Calu3 (cell line): ENCODE measurements at regions not wholly inside any gene's neighbourhood (a gene's known extent, or its start where the extent isn't known, plus 50 kb on each side); places are given as distances from the start of the nearest gene placed in this dataset.

ENCODE experiments used
- BruUV-seq: library from RNA; stranded (reverse); fragments of 400-500 nt; replicated peaks from 2 replicates; lab custom pipeline; 2021; lab: Mats Ljungman, UMichigan
- CTCF ChIA-PET: fragments of 300-600 bp; sonication (Branson Sonifier 250); formaldehyde crosslinking; loops from one replicate; lab custom pipeline; 2022; ENCODE audit warnings: antibody characterized with exemption; lab: Charles Lee
- DNase-seq: peaks from one replicate; pipeline ENCODE4 v3.0.0; 2022
- H3K27ac Mint-ChIP-seq: one replicate; pipeline ENCODE4 v1.8.0; 2022; ENCODE audit warnings: mixed read lengths; ENCODE audit not compliant: unreplicated experiment
- H3K27me3 Mint-ChIP-seq: one replicate; pipeline ENCODE4 v1.8.0; 2022; ENCODE audit warnings: mixed read lengths; ENCODE audit not compliant: unreplicated experiment
- H3K36me3 Mint-ChIP-seq: one replicate; pipeline ENCODE4 v1.8.0; 2022; ENCODE audit warnings: mild to moderate bottlenecking, moderate library complexity, mixed read lengths; ENCODE audit not compliant: insufficient read depth, unreplicated experiment
- H3K4me1 Mint-ChIP-seq: one replicate; pipeline ENCODE4 v1.8.0; 2022; ENCODE audit warnings: mild to moderate bottlenecking, low read depth, mixed read lengths; ENCODE audit not compliant: unreplicated experiment
- H3K4me3 Mint-ChIP-seq: one replicate; pipeline ENCODE4 v1.8.0; 2022; ENCODE audit warnings: mild to moderate bottlenecking, low read depth, moderate library complexity, mixed read lengths; ENCODE audit not compliant: unreplicated experiment
- H3K9me3 Mint-ChIP-seq: one replicate; pipeline ENCODE4 v1.8.0; 2022; ENCODE audit warnings: low read depth, mixed read lengths; ENCODE audit not compliant: unreplicated experiment
- intact Hi-C: fragments of 100-400 bp; cut with micrococcal nuclease; formaldehyde crosslinking; loops from one replicate; pipeline ENCODE4 v1.10.0; 2022; ENCODE audit not compliant: unreplicated experiment
- TF ChIP-seq, protein P1 (sequence below): fragments of 200-600 bp; IDR thresholded peaks from one replicate; pipeline ENCODE4 v1.8.0; 2022; ENCODE audit warnings: antibody characterized with exemption; ENCODE audit not compliant: unreplicated experiment

DNA sequence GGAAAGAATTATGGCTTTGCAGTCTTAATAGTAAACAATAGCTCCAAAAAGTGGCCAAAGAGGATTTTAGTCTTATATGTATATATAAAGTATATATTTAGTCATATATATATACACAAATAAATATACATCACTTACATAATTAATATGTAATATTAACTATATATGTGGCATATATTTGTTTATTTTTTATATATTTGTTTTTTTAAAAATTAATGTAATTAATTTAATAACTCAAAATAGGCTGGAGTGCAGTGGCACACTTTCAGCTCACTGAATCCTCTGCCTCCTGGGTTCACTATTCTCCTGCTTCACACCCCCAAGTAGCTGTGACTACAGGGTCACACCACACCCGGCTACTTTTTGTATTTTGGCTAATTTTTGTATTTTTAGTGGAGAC is 532.6 kb downstream of the KCNT2 start:
- peaks cover 9% of the 10 kb centered on the region for H3K4me1 Mint-ChIP-seq
- H3K27me3 Mint-ChIP-seq, result no peaks in the 10 kb centered on the region
- no peak overlapping the region for H3K27ac Mint-ChIP-seq
- CTCF ChIA-PET, result no interaction called here
- TF ChIP-seq, protein P1, sequence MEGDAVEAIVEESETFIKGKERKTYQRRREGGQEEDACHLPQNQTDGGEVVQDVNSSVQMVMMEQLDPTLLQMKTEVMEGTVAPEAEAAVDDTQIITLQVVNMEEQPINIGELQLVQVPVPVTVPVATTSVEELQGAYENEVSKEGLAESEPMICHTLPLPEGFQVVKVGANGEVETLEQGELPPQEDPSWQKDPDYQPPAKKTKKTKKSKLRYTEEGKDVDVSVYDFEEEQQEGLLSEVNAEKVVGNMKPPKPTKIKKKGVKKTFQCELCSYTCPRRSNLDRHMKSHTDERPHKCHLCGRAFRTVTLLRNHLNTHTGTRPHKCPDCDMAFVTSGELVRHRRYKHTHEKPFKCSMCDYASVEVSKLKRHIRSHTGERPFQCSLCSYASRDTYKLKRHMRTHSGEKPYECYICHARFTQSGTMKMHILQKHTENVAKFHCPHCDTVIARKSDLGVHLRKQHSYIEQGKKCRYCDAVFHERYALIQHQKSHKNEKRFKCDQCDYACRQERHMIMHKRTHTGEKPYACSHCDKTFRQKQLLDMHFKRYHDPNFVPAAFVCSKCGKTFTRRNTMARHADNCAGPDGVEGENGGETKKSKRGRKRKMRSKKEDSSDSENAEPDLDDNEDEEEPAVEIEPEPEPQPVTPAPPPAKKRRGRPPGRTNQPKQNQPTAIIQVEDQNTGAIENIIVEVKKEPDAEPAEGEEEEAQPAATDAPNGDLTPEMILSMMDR, result no peak
- H3K9me3 Mint-ChIP-seq, result no peaks in the 10 kb centered on the region
- H3K4me3 Mint-ChIP-seq, result no peak overlapping the region
- intact Hi-C loops, result no loop called here
- DNase-seq, result no peak
- no peaks in the 10 kb centered on the region for H3K36me3 Mint-ChIP-seq
- no TSS peak for BruUV-seq

DNA sequence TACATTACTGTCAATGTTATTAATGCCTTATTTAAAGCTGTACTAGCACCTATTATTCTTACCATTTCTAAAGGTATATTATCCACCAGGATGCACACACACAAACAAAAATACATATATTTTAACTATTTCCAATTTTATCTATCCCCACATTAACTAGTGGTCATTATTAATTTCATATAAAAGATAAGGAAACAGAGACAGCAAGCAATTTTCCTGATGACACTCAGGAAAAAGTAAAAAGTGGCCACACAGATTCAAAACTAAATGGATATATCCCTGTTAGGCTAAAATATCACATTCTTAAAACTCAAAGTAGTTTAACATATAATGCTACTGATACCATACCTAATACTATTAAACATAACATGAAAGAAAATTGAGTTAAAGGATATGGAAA is 534.1 kb downstream of the KCNT2 start:
- Mint-ChIP-seq H3K27ac (no peak overlapping the region), H3K4me3 (no peak overlapping the region), H3K4me1 (peaks cover 9% of the 10 kb centered on the region), H3K9me3 (no peaks in the 10 kb centered on the region), H3K36me3 (no peaks in the 10 kb centered on the region), H3K27me3 (no peaks in the 10 kb centered on the region)
- no peak for DNase-seq
- no TSS peak for BruUV-seq
- TF ChIP-seq, protein P1, result no peak
- CTCF ChIA-PET, result no interaction called here
- intact Hi-C loops, result no loop called here

- H3K36me3 Mint-ChIP-seq, result no peaks in the 10 kb centered on the region
- H3K9me3 Mint-ChIP-seq, result no peaks in the 10 kb centered on the region
- no peaks in the 10 kb centered on the region for H3K4me1 Mint-ChIP-seq
- H3K27ac Mint-ChIP-seq, result no peak overlapping the region
- BruUV-seq, result no TSS peak
- intact Hi-C loops, result no loop called here
- no peaks in the 10 kb centered on the region for H3K27me3 Mint-ChIP-seq
- DNase-seq, result no peak
- CTCF ChIA-PET, result interaction anchor here (1.0 kb wide), 1 partner anchor 19 kb away, joined by 3 read pairs; no protein-coding TSS in a partner anchor
- TF ChIP-seq, protein P1, result no peak
- no peak overlapping the region for H3K4me3 Mint-ChIP-seq
Measured at GRCh38 chr1:196071447-196071846, 536.8 kb downstream of the KCNT2 start.

DNA sequence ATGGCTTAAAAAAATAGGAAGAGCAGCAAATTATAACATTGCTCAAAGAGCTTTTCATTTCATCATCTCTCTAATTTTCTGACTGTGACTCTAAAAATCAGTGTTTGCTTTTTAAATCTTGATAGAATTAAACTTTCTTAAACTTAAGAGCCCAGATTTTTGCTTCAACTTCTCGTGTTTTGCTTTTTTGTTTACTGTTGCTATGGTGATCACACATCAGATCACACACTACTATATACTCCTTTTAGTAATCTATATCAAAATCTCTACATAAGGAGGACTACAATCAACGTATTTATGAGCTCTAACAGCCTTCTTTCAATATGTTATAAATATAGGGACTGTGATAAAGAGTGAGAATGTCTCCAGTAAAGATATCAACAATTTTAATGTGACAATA is 537.3 kb downstream of the KCNT2 start:
- no peaks in the 10 kb centered on the region for H3K36me3 Mint-ChIP-seq
- TF ChIP-seq, protein P1, result no peak
- H3K4me1 Mint-ChIP-seq, result no peaks in the 10 kb centered on the region
- H3K9me3 Mint-ChIP-seq, result peaks cover 2% of the 10 kb centered on the region
- no peak overlapping the region for H3K27ac Mint-ChIP-seq
- intact Hi-C loops, result no loop called here
- no peaks in the 10 kb centered on the region for H3K27me3 Mint-ChIP-seq
- no peak overlapping the region for H3K4me3 Mint-ChIP-seq
- no peak for DNase-seq
- CTCF ChIA-PET, result interaction anchor here (1.0 kb wide), 1 partner anchor 19 kb away, joined by 3 read pairs; no protein-coding TSS in a partner anchor
- BruUV-seq, result no TSS peak
